ENCODE measurements at regions not wholly inside any gene's neighbourhood (a gene's known extent, or its start where the extent isn't known, plus 50 kb on each side); places are given as distances from the start of the nearest gene placed in this dataset.
"Not testable (repeated sequence)": the region's sequence is repeated elsewhere in the genome, so short reads cannot be mapped to it uniquely, and the experiment has no call there.

- H3K79me2 ChIP-seq (ENCODE audit: control insufficient read depth, insufficient read depth, low read length) = no peaks in the 10 kb centered on the region
- WGBS (ENCODE audit: insufficient coverage) = 100% methylated on average over 1 of the region's 5 CpGs
- intact Hi-C loops (cut with micrococcal nuclease) = no loop called here
- TF ChIP-seq EZH2 (IDR thresholded peaks at IDR 0.05; ENCODE audit: borderline replicate concordance, insufficient read depth, low read depth, low read length, poor library complexity, severe bottlenecking) (no peak), CTCF (IDR thresholded peaks at IDR 0.05) (no peak)
- H3K27ac ChIP-seq (ENCODE audit: low read length in 2 of 2) = no peak overlapping the region
- CTCF ChIA-PET = interaction anchor here (3.1 kb wide), 1 partner anchor 21 kb away, joined by 9 read pairs; no protein-coding TSS in a partner anchor
- H3K27me3 ChIP-seq (replicated peaks in 1 of 4; ENCODE audit: control extremely low read depth in 1 of 4, control insufficient read depth in 3 of 4, insufficient read depth in 4 of 4, low read length in 3 of 4) = no peaks in the 10 kb centered on the region
- H2AFZ ChIP-seq (ENCODE audit: insufficient read depth, low read depth, low read length, poor library complexity, severe bottlenecking) = no peak overlapping the region
- no peak overlapping the region for H3K4me3 ChIP-seq (ENCODE audit: control extremely low read depth in 1 of 5, extremely low read depth in 1 of 5, insufficient read depth in 1 of 5, low read depth in 2 of 5, low read length in 4 of 5)
- POLR2A ChIA-PET = interaction anchor here (0.5 to 0.6 kb wide), 2 partner anchors 14 to 214 kb away, joined by 3 to 5 read pairs; no protein-coding TSS in a partner anchor
- H3K9me3 ChIP-seq (ENCODE audit: control extremely low read depth in 1 of 3, control insufficient read depth in 2 of 3, insufficient read depth in 1 of 3, low read length in 2 of 3) = no peaks in the 10 kb centered on the region
- no peak overlapping the region for H3K27ac Mint-ChIP-seq
- no peaks in the 10 kb centered on the region for H3K27me3 Mint-ChIP-seq
- H3K9ac ChIP-seq (ENCODE audit: low read length) = no peak overlapping the region
- H3K4me1 ChIP-seq (ENCODE audit: control insufficient read depth in 2 of 2, insufficient read depth in 2 of 2, low read length in 2 of 2) = no peaks in the 10 kb centered on the region
- H3K4me2 ChIP-seq (replicated peaks; ENCODE audit: low read depth, low read length, poor library complexity, severe bottlenecking) = no peak overlapping the region
- no peaks in the 10 kb centered on the region for H4K20me1 ChIP-seq (ENCODE audit: control insufficient read depth, insufficient read depth, low read length, poor library complexity, severe bottlenecking)
- no peak for ATAC-seq (ENCODE audit: low read depth)
- no peak for DNase-seq
- no peaks in the 10 kb centered on the region for H3K9me3 Mint-ChIP-seq (ENCODE audit: insufficient read depth)
- H3K4me1 Mint-ChIP-seq = no peaks in the 10 kb centered on the region
- no peaks in the 10 kb centered on the region for H3K36me3 ChIP-seq (replicated peaks in 1 of 2; ENCODE audit: control extremely low read depth in 1 of 2, control insufficient read depth in 1 of 2, extremely low read depth in 1 of 2, insufficient read depth in 2 of 2, low read length in 1 of 2)
- no peak overlapping the region for H3K4me3 Mint-ChIP-seq
Observed at GRCh38 chr20:33936656-33937055, 57.1 kb upstream of the RALY start.

- DNase-seq; H3K27ac Mint-ChIP-seq; H3K79me2 ChIP-seq (ENCODE audit: control insufficient read depth, insufficient read depth, low read length); H3K9ac ChIP-seq (ENCODE audit: low read length); H3K4me1 ChIP-seq (ENCODE audit: control insufficient read depth in 2 of 2, insufficient read depth in 2 of 2, low read length in 2 of 2); ATAC-seq (ENCODE audit: low read depth); H3K36me3 ChIP-seq (replicated peaks in 1 of 2; ENCODE audit: control extremely low read depth in 1 of 2, control insufficient read depth in 1 of 2, extremely low read depth in 1 of 2, insufficient read depth in 2 of 2, low read length in 1 of 2); H3K4me1 Mint-ChIP-seq; H3K4me3 ChIP-seq (ENCODE audit: control extremely low read depth in 1 of 5, extremely low read depth in 1 of 5, insufficient read depth in 1 of 5, low read depth in 2 of 5, low read length in 4 of 5); CTCF ChIA-PET; H3K4me3 Mint-ChIP-seq; H3K27me3 Mint-ChIP-seq; H3K4me2 ChIP-seq (replicated peaks; ENCODE audit: low read depth, low read length, poor library complexity, severe bottlenecking); H3K27me3 ChIP-seq (replicated peaks in 1 of 4; ENCODE audit: control extremely low read depth in 1 of 4, control insufficient read depth in 3 of 4, insufficient read depth in 4 of 4, low read length in 3 of 4); POLR2A ChIA-PET; H2AFZ ChIP-seq (ENCODE audit: insufficient read depth, low read depth, low read length, poor library complexity, severe bottlenecking); H3K9me3 ChIP-seq (ENCODE audit: control extremely low read depth in 1 of 3, control insufficient read depth in 2 of 3, insufficient read depth in 1 of 3, low read length in 2 of 3); H4K20me1 ChIP-seq (ENCODE audit: control insufficient read depth, insufficient read depth, low read length, poor library complexity, severe bottlenecking); intact Hi-C loops (cut with micrococcal nuclease); H3K9me3 Mint-ChIP-seq (ENCODE audit: insufficient read depth); H3K27ac ChIP-seq (ENCODE audit: low read length in 2 of 2): not testable (repeated sequence)
- 97% methylated on average over 5 of the region's 5 CpGs for WGBS (ENCODE audit: insufficient coverage)
Observed at GRCh38 chr20:33939031-33939430, 54.7 kb upstream of the RALY start.

All from B cell (primary cell).